H1 (cell line): ENCODE measurements at regions not wholly inside any gene's neighbourhood (a gene's known extent, or its start where the extent isn't known, plus 50 kb on each side); places are given as distances from the start of the nearest gene placed in this dataset.

ENCODE experiments used
- CTCF ChIA-PET: fragments of 300-600 bp; sonication (Branson Sonifier 250); formaldehyde crosslinking; loops from one replicate; lab custom pipeline; 2021; ENCODE audit not compliant: partially characterized antibody; lab: Charles Lee
- POLR2A ChIA-PET: fragments of 300-600 bp; sonication (Branson Sonifier 250); formaldehyde crosslinking; loops from one replicate; lab custom pipeline; 2021; ENCODE audit warnings: inconsistent platforms; ENCODE audit not compliant: partially characterized antibody; lab: Charles Lee
- DNase-seq, 2 experiments: peaks; one replicate each; pipeline versions ENCODE4 v3.0.0 to v3.0.0-alpha.2; 2010 to 2022; ENCODE audit warnings: low spot score in 2 of 2, low read depth in 1 of 2, mixed read lengths in 1 of 2
- FAIRE-seq: peaks from 2 replicates; lab custom pipeline; 2011; peaks lifted over from hg19 to GRCh38; lab: Jason Lieb, UNC
- H2AFZ ChIP-seq: 2 replicates; pipeline ENCODE4 v1.8.1; 2012; ENCODE audit warnings: low read length, inconsistent platforms
- H2AK5ac ChIP-seq: 2 replicates; pipeline ENCODE4 v1.6.1; 2013; ENCODE audit warnings: low read depth, low read length
- H2BK120ac ChIP-seq: replicated peaks from 2 replicates; pipeline ENCODE3; 2013; ENCODE audit warnings: low read depth, low read length, inconsistent platforms
- H2BK12ac ChIP-seq: 2 replicates; pipeline ENCODE4 v1.6.1; 2013; ENCODE audit warnings: low read depth, low read length
- H2BK15ac ChIP-seq: 2 replicates; pipeline ENCODE4 v1.6.1; 2013; ENCODE audit warnings: low read length
- H2BK20ac ChIP-seq: 2 replicates; pipeline ENCODE4 v1.6.1; 2013; ENCODE audit warnings: low read length
- H2BK5ac ChIP-seq: 2 replicates; pipeline ENCODE4 v1.6.1; 2013; ENCODE audit warnings: low read depth, low read length
- H3K14ac ChIP-seq: 2 replicates; pipeline ENCODE4 v1.6.1; 2013; ENCODE audit warnings: inconsistent platforms; ENCODE audit not compliant: insufficient read length
- H3K18ac ChIP-seq: 2 replicates; pipeline ENCODE4 v1.6.1; 2013; ENCODE audit warnings: low read length; ENCODE audit errors: extremely low read depth
- H3K23ac ChIP-seq: 2 replicates; pipeline ENCODE4 v1.6.1; 2013; ENCODE audit warnings: inconsistent platforms; ENCODE audit not compliant: insufficient read length
- H3K23me2 ChIP-seq: 2 replicates; pipeline ENCODE4 v1.6.1; 2013; ENCODE audit warnings: low read depth, low read length
- H3K27ac ChIP-seq: 2 replicates; pipeline ENCODE4 v1.6.1; 2011; ENCODE audit warnings: low read depth, low read length, inconsistent platforms
- H3K27me3 ChIP-seq, 4 experiments: replicated peaks in 1 of 4; 1 replicate in 1 of 4; 2 replicates in 3 of 4; pipeline versions ENCODE4 v1.6.1 to v1.8.1; 2011 to 2013; ENCODE audit warnings: low read length in 3 of 4, mild to moderate bottlenecking in 3 of 4, inconsistent platforms in 2 of 4, mixed read lengths in 2 of 4, moderate library complexity in 1 of 4; ENCODE audit not compliant: control insufficient read depth in 3 of 4, insufficient read depth in 3 of 4; ENCODE audit errors: extremely low read depth in 1 of 4
- H3K36me3 ChIP-seq, 4 experiments: 2 replicates each; pipeline versions ENCODE4 v1.6.1 to v1.8.1; 2011 to 2013; ENCODE audit warnings: mild to moderate bottlenecking in 4 of 4, low read length in 3 of 4, moderate library complexity in 2 of 4, control low read depth in 1 of 4, inconsistent platforms in 1 of 4; ENCODE audit not compliant: insufficient read depth in 4 of 4, control insufficient read depth in 2 of 4
- H3K4ac ChIP-seq: replicated peaks from 2 replicates; pipeline ENCODE3; 2013; ENCODE audit warnings: low read length, low read depth, mixed read lengths, inconsistent platforms; ENCODE audit not compliant: insufficient read length
- H3K4me1 ChIP-seq, 4 experiments: replicated peaks in 1 of 4; 1 replicate in 1 of 4; 2 replicates in 3 of 4; pipeline versions ENCODE4 v1.6.1 to v1.8.1; 2011 to 2013; ENCODE audit warnings: low read length in 3 of 4, inconsistent platforms in 2 of 4, mixed read lengths in 1 of 4; ENCODE audit not compliant: insufficient read depth in 4 of 4, control insufficient read depth in 3 of 4
- H3K4me2 ChIP-seq, 2 experiments: 2 replicates each; pipeline versions ENCODE4 v1.6.1 to v1.8.1; 2011 to 2013; ENCODE audit warnings: low read depth in 2 of 2, low read length in 2 of 2, control low read depth in 1 of 2, inconsistent platforms in 1 of 2, mild to moderate bottlenecking in 1 of 2; ENCODE audit not compliant: insufficient read depth in 1 of 2
- H3K4me3 ChIP-seq, 4 experiments: fragments of 200-600, 300-600 bp in 1 of 4; sonication (generic), shearing (Covaris generic), sonication (Bioruptor Twin) in 1 of 4; 2 replicates each; pipeline versions ENCODE4 v1.5.1 to v1.8.1; 2011 to 2016; ENCODE audit warnings: low read length in 4 of 4, low read depth in 3 of 4, control low read depth in 2 of 4, inconsistent platforms in 2 of 4, mild to moderate bottlenecking in 2 of 4, mixed read lengths in 1 of 4, moderate library complexity in 1 of 4; ENCODE audit not compliant: insufficient read depth in 2 of 4; ENCODE audit errors: extremely low read depth in 1 of 4
- H3K56ac ChIP-seq: replicated peaks from 2 replicates; pipeline ENCODE3; 2013; ENCODE audit warnings: low read depth, mild to moderate bottlenecking, mixed read lengths, low read length, inconsistent platforms; ENCODE audit not compliant: insufficient read length
- H3K79me1 ChIP-seq: 2 replicates; pipeline ENCODE4 v1.6.1; 2013; ENCODE audit warnings: low read depth, low read length, control low read depth
- H3K79me2 ChIP-seq, 2 experiments: 2 replicates each; pipeline versions ENCODE4 v1.6.1 to v1.8.1; 2012 to 2013; ENCODE audit warnings: low read length in 2 of 2, mild to moderate bottlenecking in 2 of 2, inconsistent platforms in 1 of 2; ENCODE audit not compliant: insufficient read depth in 2 of 2, control insufficient read depth in 1 of 2
- H3K9ac ChIP-seq, 4 experiments: replicated peaks in 1 of 4; 1 replicate in 1 of 4; 2 replicates in 3 of 4; pipeline versions ENCODE4 v1.6.1 to v1.8.1; 2011 to 2013; ENCODE audit warnings: low read depth in 3 of 4, low read length in 3 of 4, control low read depth in 2 of 4, mild to moderate bottlenecking in 2 of 4, moderate library complexity in 2 of 4, inconsistent platforms in 1 of 4; ENCODE audit errors: extremely low read depth in 1 of 4
- H3K9me3 ChIP-seq, 2 experiments: 2 replicates each; pipeline versions ENCODE4 v1.6.1 to v1.8.1; 2012 to 2013; ENCODE audit warnings: mild to moderate bottlenecking in 2 of 2, moderate library complexity in 2 of 2, control low read depth in 1 of 2, inconsistent platforms in 1 of 2, low read depth in 1 of 2, low read length in 1 of 2, mixed read lengths in 1 of 2; ENCODE audit not compliant: insufficient read depth in 2 of 2
- H4K20me1 ChIP-seq, 2 experiments: replicated peaks in 1 of 2; 2 replicates each; pipeline versions ENCODE3 to v1.8.1; 2011 to 2013; ENCODE audit warnings: inconsistent platforms in 2 of 2, low read length in 2 of 2, mild to moderate bottlenecking in 1 of 2; ENCODE audit not compliant: insufficient read depth in 2 of 2, control insufficient read depth in 1 of 2
- H4K5ac ChIP-seq: 2 replicates; pipeline ENCODE4 v1.6.1; 2013; ENCODE audit warnings: low read length, low read depth, mixed read lengths, inconsistent platforms; ENCODE audit not compliant: insufficient read length
- H4K8ac ChIP-seq: 2 replicates; pipeline ENCODE4 v1.8.0; 2013; ENCODE audit warnings: mild to moderate bottlenecking, moderate library complexity, low read length, inconsistent platforms; ENCODE audit not compliant: insufficient read depth; ENCODE audit errors: extremely low read depth
- H4K91ac ChIP-seq: replicated peaks from 2 replicates; pipeline ENCODE3; 2013; ENCODE audit warnings: low read length, mixed read lengths, inconsistent platforms; ENCODE audit not compliant: insufficient read length
- BACH1 ChIP-seq: IDR thresholded peaks from 2 replicates; pipeline ENCODE4 v1.6.1; 2012; ENCODE audit warnings: low read length, improper control_type of control experiment
- CBX5 ChIP-seq: fragments of 300-800, 300-1000 bp; sonication (generic); IDR thresholded peaks from 2 replicates; pipeline ENCODE4 v1.7.1; 2016; ENCODE audit warnings: antibody characterized with exemption, low read length, low read depth
- TCF12 ChIP-seq: IDR thresholded peaks from 2 replicates; pipeline ENCODE4 v1.6.1; 2011; ENCODE audit warnings: low read depth, mild to moderate bottlenecking, low read length
- WGBS, 2 experiments: shearing (Covaris generic) in 1 of 2; methylation state at CpG; one replicate each; pipeline versions ENCODE4 v1.1.6 to v1.1.7; 2013 to 2015; ENCODE audit warnings: low lambda C conversion rate in 2 of 2, mixed read lengths in 2 of 2, inconsistent platforms in 1 of 2, low coverage in 1 of 2, missing lambda C conversion rate in 1 of 2; ENCODE audit not compliant: insufficient replicate concordance in 2 of 2, insufficient coverage in 1 of 2, insufficient read length in 1 of 2; ENCODE audit errors: extremely low coverage in 1 of 2, missing lambda C conversion rate in 1 of 2; 5-methylcytosine and 5-hydroxymethylcytosine counted together

DNA sequence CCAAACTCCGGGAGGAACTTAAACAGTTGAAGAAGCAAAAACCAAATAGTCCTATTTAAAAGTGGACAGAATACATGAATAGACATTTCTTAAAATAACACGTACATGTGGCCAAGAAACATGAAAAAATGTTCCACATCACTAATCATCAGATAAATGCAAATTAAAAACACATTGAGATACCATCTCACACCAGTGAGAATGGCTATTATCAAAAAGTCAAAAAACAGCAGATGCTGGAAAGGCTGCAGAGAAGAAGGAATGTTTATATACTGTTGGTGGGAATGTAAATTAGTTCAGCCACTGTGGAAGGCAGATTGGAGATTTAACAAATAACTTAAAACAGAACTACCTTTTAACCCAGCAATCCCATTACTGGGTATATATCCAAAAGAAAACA is 283.0 kb upstream of the IZUMO3 start:
- no peaks in the 10 kb centered on the region for H3K4me1 ChIP-seq
- H2BK15ac ChIP-seq = no peak overlapping the region
- H3K4me3 ChIP-seq = no peak overlapping the region
- no peak overlapping the region for H3K4me2 ChIP-seq
- H3K23me2 ChIP-seq = no peaks in the 10 kb centered on the region
- H3K9me3 ChIP-seq = no peaks in the 10 kb centered on the region
- no peak overlapping the region for H2BK12ac ChIP-seq
- no peak overlapping the region for H3K23ac ChIP-seq
- H4K91ac ChIP-seq = no peak overlapping the region
- no peak overlapping the region for H2BK120ac ChIP-seq
- H3K4ac ChIP-seq = no peak overlapping the region
- H4K20me1 ChIP-seq = no peaks in the 10 kb centered on the region
- CTCF ChIA-PET = no interaction called here
- no peaks in the 10 kb centered on the region for H3K27me3 ChIP-seq
- H3K27ac ChIP-seq = no peak overlapping the region
- POLR2A ChIA-PET = no interaction called here
- no peak for DNase-seq
- no peak overlapping the region for H3K9ac ChIP-seq
- TF ChIP-seq BACH1 = no peak
- TF ChIP-seq TCF12 = no peak
- no peak for TF ChIP-seq CBX5
- no peak overlapping the region for H3K14ac ChIP-seq
- 94% methylated on average over 2 of the region's 2 CpGs; no CpG with 5 or more reads in 1 of the 2 experiments for WGBS, 2 experiments
- no peaks in the 10 kb centered on the region for H3K79me1 ChIP-seq
- no peak overlapping the region for H3K56ac ChIP-seq
- H2AK5ac ChIP-seq = no peak overlapping the region
- no peak overlapping the region for H4K5ac ChIP-seq
- no peaks in the 10 kb centered on the region for H3K79me2 ChIP-seq
- no peaks in the 10 kb centered on the region for H3K36me3 ChIP-seq
- H2AFZ ChIP-seq = no peak overlapping the region
- no peak overlapping the region for H2BK5ac ChIP-seq
- H2BK20ac ChIP-seq = no peak overlapping the region
- no peak overlapping the region for H4K8ac ChIP-seq
- FAIRE-seq = no peak
- H3K18ac ChIP-seq = no peak overlapping the region
